Dermis microvascular lymphatic vessel endothelial cell (primary cell): ENCODE measurements at regions not wholly inside any gene's neighbourhood (a gene's known extent, or its start where the extent isn't known, plus 50 kb on each side); places are given as distances from the start of the nearest gene placed in this dataset.
"Not testable (repeated sequence)": the region's sequence is repeated elsewhere in the genome, so short reads cannot be mapped to it uniquely, and the experiment has no call there.

Experiments used
- DNase-seq, 2 donors: peaks; one replicate each; pipeline versions ENCODE4 v3.0.0 to v3.0.0-alpha.2; 2010; ENCODE audit warnings: low read depth in 2 of 2

- DNase-seq = no peak
These were observed 167.4 kb upstream of the LDB2 start for GRCh38 chr4:17065821-17066220.

GRCh38 chr4:17064959-17065358 lies 166.5 kb upstream of the LDB2 start:
- DNase-seq = no peak

- DNase-seq = no peak
These were observed 165.4 kb upstream of the LDB2 start for GRCh38 chr4:17063888-17064287.

GRCh38 chr4:17060230-17060629 lies 161.8 kb upstream of the LDB2 start:
- DNase-seq = no peak

- DNase-seq = no peak
These were observed 160.7 kb upstream of the LDB2 start for GRCh38 chr4:17058916-17059741.

- DNase-seq = no peak
These were observed 160.1 kb upstream of the LDB2 start for GRCh38 chr4:17058536-17058915.

GRCh38 chr4:17057035-17057434 lies 158.6 kb upstream of the LDB2 start:
- DNase-seq = no peak

GRCh38 chr4:17055788-17056187 lies 157.3 kb upstream of the LDB2 start:
- DNase-seq = peak in 1 of 2 donors; percentile 3

- DNase-seq = no peak
These were observed 147.4 kb upstream of the LDB2 start for GRCh38 chr4:17045866-17046265.

GRCh38 chr4:17038510-17039176 lies 140.2 kb upstream of the LDB2 start:
- peak in 1 of 2 donors; percentile 26 for DNase-seq

- DNase-seq = no peak
These were observed 135.3 kb upstream of the LDB2 start for GRCh38 chr4:17033768-17034181.

GRCh38 chr4:17033025-17033767 lies 134.8 kb upstream of the LDB2 start:
- peak in 1 of 2 donors; percentile 33 for DNase-seq

GRCh38 chr4:17030543-17030942 lies 132.1 kb upstream of the LDB2 start:
- DNase-seq = peak in 1 of 2 donors; percentile 82

- DNase-seq = no peak
These were observed 131.5 kb upstream of the LDB2 start for GRCh38 chr4:17029964-17030363.

GRCh38 chr4:17029432-17029831 lies 131.0 kb upstream of the LDB2 start:
- DNase-seq = no peak

GRCh38 chr4:17027495-17027894 lies 129.1 kb upstream of the LDB2 start:
- peak; percentile 87 to 93 for DNase-seq

- DNase-seq = no peak
These were observed 126.0 kb upstream of the LDB2 start for GRCh38 chr4:17024425-17024824.

- no peak for DNase-seq
These were observed 122.5 kb upstream of the LDB2 start for GRCh38 chr4:17020901-17021300.

GRCh38 chr4:17020451-17020850 lies 122.0 kb upstream of the LDB2 start:
- no peak for DNase-seq

- not testable (repeated sequence) for DNase-seq
These were observed 120.2 kb upstream of the LDB2 start for GRCh38 chr4:17018621-17019020.

GRCh38 chr4:17018013-17018412 lies 119.6 kb upstream of the LDB2 start:
- peak; percentile 87 to 94 for DNase-seq

- peak in 1 of 2 donors; percentile 65 for DNase-seq
These were observed 115.0 kb upstream of the LDB2 start for GRCh38 chr4:17013382-17014006.
